Lung (tissue), 11 donors: ENCODE measurements at regions not wholly inside any gene's neighbourhood (a gene's known extent, or its start where the extent isn't known, plus 50 kb on each side); places are given as distances from the start of the nearest gene placed in this dataset.

Experiments used
- ATAC-seq: fragments of 200-7000 bp; cut with Tn5 transposase; one replicate; pipeline ENCODE4 v1.9.1; 2020; ENCODE audit warnings: moderate number of reproducible peaks; ENCODE audit not compliant: insufficient read depth, low FRiP score
- DNase-seq, 3 donors: peaks; one replicate each; pipeline ENCODE4 v3.0.0-alpha.2; 2013 to 2017
- H3K27ac ChIP-seq, 2 donors: one replicate each; pipeline ENCODE4 v1.5.1; 2013; ENCODE audit warnings: mild to moderate bottlenecking in 2 of 2, moderate library complexity in 2 of 2, control low read depth in 1 of 2, inconsistent platforms in 1 of 2, low read depth in 1 of 2, low read length in 1 of 2
- H3K27me3 ChIP-seq, 3 donors: one replicate each; pipeline ENCODE4 v1.5.1; 2013; ENCODE audit warnings: low read length in 2 of 3; ENCODE audit not compliant: control insufficient read depth in 3 of 3, insufficient read depth in 3 of 3
- H3K36me3 ChIP-seq, 4 donors: one replicate each; pipeline ENCODE4 v1.5.1; 2013; ENCODE audit warnings: low read length in 4 of 4, mild to moderate bottlenecking in 1 of 4, moderate library complexity in 1 of 4; ENCODE audit not compliant: control insufficient read depth in 4 of 4, insufficient read depth in 4 of 4
- H3K4me1 ChIP-seq, 5 donors: one replicate each; pipeline ENCODE4 v1.5.1; 2013; ENCODE audit warnings: low read length in 5 of 5, mild to moderate bottlenecking in 2 of 5, moderate library complexity in 1 of 5; ENCODE audit not compliant: control insufficient read depth in 5 of 5, insufficient read depth in 5 of 5
- H3K4me3 ChIP-seq: one replicate; pipeline ENCODE4 v1.5.1; 2013; ENCODE audit warnings: mild to moderate bottlenecking, control low read depth, moderate library complexity
- H3K9ac ChIP-seq, 2 donors: one replicate each; pipeline ENCODE4 v1.5.1; 2013; ENCODE audit warnings: low read length in 2 of 2, control low read depth in 1 of 2; ENCODE audit not compliant: insufficient read depth in 1 of 2
- H3K9me3 ChIP-seq, 4 donors: one replicate each; pipeline ENCODE4 v1.5.1; 2013; ENCODE audit warnings: low read length in 3 of 4, mild to moderate bottlenecking in 1 of 4, moderate library complexity in 1 of 4; ENCODE audit not compliant: control insufficient read depth in 4 of 4, insufficient read depth in 3 of 4
- WGBS, 2 donors: extraction: QIAGEN DNeasy Blood & Tissue Kit; methylation state at CpG; one replicate each; pipeline ENCODE4 v1.1.7; 2013; 5-methylcytosine and 5-hydroxymethylcytosine counted together
- TF ChIP-seq, protein P1 (sequence below): IDR thresholded peaks from 2 replicates; pipeline ENCODE4 v1.5.1; 2012; ENCODE audit warnings: mild to moderate bottlenecking; ENCODE audit errors: control extremely low read depth, extremely low read depth
- donor health status: control.
- donor health status: control.
- donor health status: Bipolar disorder and iron deficiency.
- donor health status: healthy.
- donor health status: DM: yes; HTN: yes; CAD: no.

DNA sequence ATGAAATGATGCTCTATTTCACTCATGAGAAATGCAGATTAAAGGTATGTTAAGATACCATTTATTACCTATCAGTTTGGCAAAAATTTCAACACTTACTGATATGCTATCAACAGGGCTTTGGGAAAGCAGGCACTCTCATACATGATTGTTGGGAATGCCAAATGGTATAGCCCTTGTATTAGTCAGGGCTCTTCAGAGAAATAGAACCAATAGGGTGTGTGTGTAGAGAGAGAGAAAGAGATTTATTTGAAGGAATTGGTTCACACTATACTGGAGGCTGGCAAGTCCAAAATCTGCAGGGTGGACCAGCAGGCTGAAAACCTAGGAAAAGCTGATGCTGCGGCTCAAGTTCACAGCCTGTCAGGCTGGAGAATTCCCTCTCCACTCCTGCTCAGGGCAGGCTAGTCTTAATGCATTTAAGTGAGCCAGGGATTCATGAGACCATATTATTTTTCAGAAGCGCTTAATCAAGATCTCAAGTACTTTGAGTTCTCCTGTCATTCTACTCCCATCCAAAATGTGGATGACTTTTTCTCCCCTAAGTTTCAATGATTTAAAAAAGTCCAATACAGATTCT is 72.4 kb downstream of the NHLRC3 start:
- TF ChIP-seq, protein P1, sequence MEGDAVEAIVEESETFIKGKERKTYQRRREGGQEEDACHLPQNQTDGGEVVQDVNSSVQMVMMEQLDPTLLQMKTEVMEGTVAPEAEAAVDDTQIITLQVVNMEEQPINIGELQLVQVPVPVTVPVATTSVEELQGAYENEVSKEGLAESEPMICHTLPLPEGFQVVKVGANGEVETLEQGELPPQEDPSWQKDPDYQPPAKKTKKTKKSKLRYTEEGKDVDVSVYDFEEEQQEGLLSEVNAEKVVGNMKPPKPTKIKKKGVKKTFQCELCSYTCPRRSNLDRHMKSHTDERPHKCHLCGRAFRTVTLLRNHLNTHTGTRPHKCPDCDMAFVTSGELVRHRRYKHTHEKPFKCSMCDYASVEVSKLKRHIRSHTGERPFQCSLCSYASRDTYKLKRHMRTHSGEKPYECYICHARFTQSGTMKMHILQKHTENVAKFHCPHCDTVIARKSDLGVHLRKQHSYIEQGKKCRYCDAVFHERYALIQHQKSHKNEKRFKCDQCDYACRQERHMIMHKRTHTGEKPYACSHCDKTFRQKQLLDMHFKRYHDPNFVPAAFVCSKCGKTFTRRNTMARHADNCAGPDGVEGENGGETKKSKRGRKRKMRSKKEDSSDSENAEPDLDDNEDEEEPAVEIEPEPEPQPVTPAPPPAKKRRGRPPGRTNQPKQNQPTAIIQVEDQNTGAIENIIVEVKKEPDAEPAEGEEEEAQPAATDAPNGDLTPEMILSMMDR = no peak
- Histone ChIP-seq H3K27me3 (peaks cover 0 to 5% (median 0%) of the 10 kb centered on the region in 3 donors), H3K27ac (peak overlapping the region in 1 of 2 donors; percentile 16), H3K4me3 (no peak overlapping the region), H3K9ac (no peak overlapping the region), H3K9me3 (no peaks in the 10 kb centered on the region), H3K4me1 (no peaks in the 10 kb centered on the region), H3K36me3 (no peaks in the 10 kb centered on the region)
- DNase-seq (no peak), ATAC-seq (no peak)
- WGBS, 2 donors = 90 to 94% methylated on average over 2 of the region's 2 CpGs

DNA sequence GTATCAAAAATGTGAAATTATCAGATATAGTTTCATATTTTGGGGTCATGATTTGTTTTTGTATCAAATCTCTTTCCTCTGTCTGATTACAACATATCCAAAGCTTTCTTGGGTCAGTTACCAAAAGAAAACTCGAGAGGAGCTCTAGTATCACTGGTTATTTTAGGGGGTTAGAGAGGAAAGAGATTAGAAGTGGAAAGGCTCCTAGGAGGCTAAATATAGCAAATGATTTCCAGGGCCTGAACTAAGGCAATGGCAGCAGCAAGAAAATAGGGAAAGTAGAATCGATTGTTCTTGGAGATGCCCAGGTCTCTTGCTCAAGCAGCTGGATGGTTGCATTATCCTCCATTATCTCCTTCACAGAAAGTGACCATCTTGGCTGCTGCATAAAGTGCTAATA is 72.9 kb downstream of the NHLRC3 start:
- Histone ChIP-seq H3K9ac (no peak overlapping the region), H3K36me3 (no peaks in the 10 kb centered on the region), H3K27me3 (peaks cover 0 to 5% (median 0%) of the 10 kb centered on the region in 3 donors), H3K4me3 (no peak overlapping the region), H3K4me1 (no peaks in the 10 kb centered on the region), H3K27ac (peak overlapping the region in 1 of 2 donors; percentile 16), H3K9me3 (no peaks in the 10 kb centered on the region)
- no peak for ATAC-seq
- TF ChIP-seq, protein P1 = no peak
- DNase-seq = no peak
- 0% methylated on average over 2 of the region's 2 CpGs for WGBS, 2 donors

DNA sequence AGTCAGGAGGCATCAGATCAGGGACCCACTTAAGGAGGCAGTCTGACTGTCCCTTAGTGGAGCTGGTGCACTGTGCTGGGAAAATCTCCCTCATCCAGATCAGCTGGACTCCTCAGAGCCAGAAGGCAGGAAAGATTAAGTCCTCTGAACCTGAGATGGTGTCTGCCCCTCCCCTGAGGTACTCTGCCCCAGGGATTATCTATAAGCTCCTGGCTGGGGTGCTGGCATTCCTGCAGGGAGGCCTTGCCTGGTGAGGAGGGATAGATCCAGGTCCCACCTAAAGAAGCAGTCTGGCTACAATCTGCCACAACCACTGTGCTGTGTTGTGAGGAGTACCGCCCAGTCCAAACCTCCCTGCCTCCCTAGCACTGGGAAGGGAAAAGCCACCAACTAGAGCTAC is 81.2 kb downstream of the NHLRC3 start:
- no peaks in the 10 kb centered on the region for H3K36me3 ChIP-seq
- H3K27ac ChIP-seq = no peak overlapping the region
- H3K9ac ChIP-seq = no peak overlapping the region
- TF ChIP-seq, protein P1 = no peak
- WGBS, 2 donors = 95 to 100% methylated on average over 1 of the region's 1 CpG
- no peaks in the 10 kb centered on the region for H3K27me3 ChIP-seq
- ATAC-seq (no peak), DNase-seq (no peak)
- no peak overlapping the region for H3K4me3 ChIP-seq
- H3K4me1 ChIP-seq = no peaks in the 10 kb centered on the region
- H3K9me3 ChIP-seq = peaks cover 0 to 3% (median 0%) of the 10 kb centered on the region in 4 donors

DNA sequence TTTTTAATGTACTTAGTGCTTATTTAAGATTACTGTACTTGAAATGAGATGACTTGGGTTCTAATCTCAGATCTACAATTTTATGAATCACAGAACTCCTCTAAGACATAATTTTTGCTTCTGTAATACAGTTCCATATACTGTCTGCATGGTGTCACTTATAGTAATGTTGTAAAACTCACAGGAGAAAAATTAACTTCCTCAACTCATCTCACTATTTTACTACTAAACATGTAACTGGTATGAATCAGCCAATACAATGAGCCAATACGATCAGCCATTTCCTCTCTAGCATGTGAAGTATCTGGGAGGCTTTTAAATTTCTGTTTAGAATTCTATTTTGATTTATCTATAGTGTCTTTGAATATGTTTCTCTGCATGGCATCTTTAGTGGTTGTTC is 85.3 kb downstream of the NHLRC3 start:
- H3K9me3 ChIP-seq = peaks cover 0 to 3% (median 0%) of the 10 kb centered on the region in 4 donors
- H3K27me3 ChIP-seq = peaks cover 0 to 2% (median 0%) of the 10 kb centered on the region in 3 donors
- ATAC-seq = no peak
- H3K27ac ChIP-seq = no peak overlapping the region
- H3K9ac ChIP-seq = no peak overlapping the region
- WGBS, 2 donors = 61 to 72% methylated on average over 1 of the region's 1 CpG
- H3K36me3 ChIP-seq = no peaks in the 10 kb centered on the region
- DNase-seq = no peak
- TF ChIP-seq, protein P1 = no peak
- H3K4me1 ChIP-seq = no peaks in the 10 kb centered on the region
- H3K4me3 ChIP-seq = no peak overlapping the region
